PC-3 (cell line): ENCODE measurements at regions not wholly inside any gene's neighbourhood (a gene's known extent, or its start where the extent isn't known, plus 50 kb on each side); places are given as distances from the start of the nearest gene placed in this dataset.

Experiments
- ATAC-seq: fragments of 200-7000 bp; cut with Tn5 transposase; 2 replicates; pipeline ENCODE4 v1.9.1; 2020; ENCODE audit warnings: mild to moderate bottlenecking, moderate library complexity
- BruUV-seq: library from RNA; stranded (reverse); fragments of 400-500 nt; replicated peaks from 2 replicates; lab custom pipeline; 2021; lab: Mats Ljungman, UMichigan
- CTCF ChIA-PET: fragments of 300-600 bp; sonication (Branson Sonifier 250); formaldehyde crosslinking; loops from one replicate; lab custom pipeline; 2022; ENCODE audit warnings: antibody characterized with exemption; lab: Charles Lee
- POLR2A ChIA-PET: fragments of 300-600 bp; sonication (Branson Sonifier 250); formaldehyde crosslinking; loops from one replicate; lab custom pipeline; 2022; ENCODE audit warnings: antibody characterized with exemption; ENCODE audit not compliant: unreplicated experiment; lab: Charles Lee
- DNase-seq: peaks from one replicate; pipeline ENCODE4 v3.0.0-alpha.2; 2015
- H2AFZ ChIP-seq: fragments of 300-600 bp; sonication (generic); 2 replicates; pipeline ENCODE4 v1.6.0; 2016; ENCODE audit warnings: antibody characterized with exemption, low read length
- H3F3A ChIP-seq: fragments of 300-600 bp; sonication (generic); one replicate; pipeline ENCODE4 v1.6.0; 2017; ENCODE audit warnings: antibody characterized with exemption, low read length, control low read depth, mild to moderate bottlenecking; ENCODE audit not compliant: unreplicated experiment
- H3K27ac ChIP-seq: fragments of 300-600 bp; sonication (generic); 2 replicates; pipeline ENCODE4 v1.5.1; 2016; ENCODE audit warnings: mild to moderate bottlenecking, low read length
- H3K27me3 ChIP-seq: fragments of 300-600 bp; sonication (generic); 2 replicates; pipeline ENCODE4 v1.6.1; 2016; ENCODE audit warnings: low read length, mixed read lengths
- H3K36me3 ChIP-seq: fragments of 300-600 bp; sonication (generic); 2 replicates; pipeline ENCODE4 v1.6.1; 2016; ENCODE audit warnings: low read depth, mixed run types, low read length, mixed read lengths
- H3K4me1 ChIP-seq: fragments of 300-600 bp; sonication (generic); 2 replicates; pipeline ENCODE4 v1.5.1; 2016; ENCODE audit warnings: low read length; ENCODE audit not compliant: insufficient read depth
- H3K4me2 ChIP-seq: fragments of 300-600 bp; sonication (generic); 2 replicates; pipeline ENCODE4 v1.6.0; 2016; ENCODE audit warnings: low read length
- H3K4me3 ChIP-seq: fragments of 300-600 bp; sonication (generic); 2 replicates; pipeline ENCODE4 v1.5.1; 2016; ENCODE audit warnings: mild to moderate bottlenecking, low read length, mixed read lengths
- H3K79me2 ChIP-seq: fragments of 300-600 bp; sonication (generic); 2 replicates; pipeline ENCODE4 v1.6.1; 2017; ENCODE audit warnings: low read length, mixed read lengths
- H3K9ac ChIP-seq: fragments of 300-600 bp; sonication (generic); 2 replicates; pipeline ENCODE4 v1.6.0; 2016; ENCODE audit warnings: mild to moderate bottlenecking, low read length
- H3K9me2 ChIP-seq: fragments of 300-600 bp; sonication (generic); replicated peaks from 2 replicates; pipeline ENCODE4 v1.6.1; 2016; ENCODE audit warnings: mixed run types, low read length, mixed read lengths
- H3K9me3 ChIP-seq: fragments of 300-600 bp; sonication (generic); 2 replicates; pipeline ENCODE4 v1.6.1; 2016; ENCODE audit warnings: low read length, mixed read lengths
- H4K20me1 ChIP-seq: fragments of 300-600 bp; sonication (generic); 2 replicates; pipeline ENCODE4 v1.6.1; 2016; ENCODE audit warnings: low read length, mixed read lengths
- CTCF ChIP-seq: fragments of 300-600 bp; sonication (generic); conservative IDR thresholded peaks from 2 replicates; pipeline ENCODE4 v1.5.1; 2017; ENCODE audit warnings: antibody characterized with exemption, low read depth, mild to moderate bottlenecking, low read length
- EZH2 ChIP-seq: fragments of 300-600 bp; sonication (generic); IDR thresholded peaks from one replicate; pipeline ENCODE4 v1.6.1; 2017; ENCODE audit warnings: antibody characterized with exemption, mild to moderate bottlenecking, low read length; ENCODE audit not compliant: unreplicated experiment
- EZH2phosphoT487 ChIP-seq: fragments of 300-600 bp; sonication (generic); IDR thresholded peaks from 2 replicates; pipeline ENCODE4 v1.6.1; 2018; ENCODE audit warnings: mild to moderate bottlenecking, antibody characterized with exemption, low read length, borderline replicate concordance
- intact Hi-C: fragments of 100-400 bp; cut with micrococcal nuclease; formaldehyde crosslinking; loops from 2 replicates; pipeline ENCODE4 v1.9.0; 2023

- no peak overlapping the region for H3K9ac ChIP-seq
- H3K4me3 ChIP-seq, result no peak overlapping the region
- ChIA-PET POLR2A (no interaction called here), CTCF (no interaction called here)
- H3K9me2 ChIP-seq, result no peaks in the 10 kb centered on the region
- no TSS peak for BruUV-seq
- H3K4me2 ChIP-seq, result no peak overlapping the region
- TF ChIP-seq CTCF (no peak), EZH2 (no peak), EZH2phosphoT487 (no peak)
- no peaks in the 10 kb centered on the region for H3F3A ChIP-seq
- no peaks in the 10 kb centered on the region for H3K36me3 ChIP-seq
- no peaks in the 10 kb centered on the region for H4K20me1 ChIP-seq
- H2AFZ ChIP-seq, result no peak overlapping the region
- no peak overlapping the region for H3K27ac ChIP-seq
- H3K4me1 ChIP-seq, result no peaks in the 10 kb centered on the region
- H3K9me3 ChIP-seq, result no peaks in the 10 kb centered on the region
- DNase-seq, result no peak
- no peak for ATAC-seq
- intact Hi-C loops, result no loop called here
- no peaks in the 10 kb centered on the region for H3K27me3 ChIP-seq
- H3K79me2 ChIP-seq, result no peaks in the 10 kb centered on the region
Measured at GRCh38 chr10:22158426-22158825, 59.4 kb downstream of the EBLN1 start.

GRCh38 chr10:22156750-22157149 is 61.1 kb downstream of the EBLN1 start:
- no peak overlapping the region for H3K4me3 ChIP-seq
- H3K9ac ChIP-seq, result no peak overlapping the region
- no peaks in the 10 kb centered on the region for H3K79me2 ChIP-seq
- H3K27ac ChIP-seq, result no peak overlapping the region
- POLR2A ChIA-PET, result no interaction called here
- no peaks in the 10 kb centered on the region for H3K9me2 ChIP-seq
- no peak for ATAC-seq
- no peaks in the 10 kb centered on the region for H3K4me1 ChIP-seq
- H3K9me3 ChIP-seq, result no peaks in the 10 kb centered on the region
- H3K4me2 ChIP-seq, result no peak overlapping the region
- no TSS peak for BruUV-seq
- intact Hi-C loops, result no loop called here
- H2AFZ ChIP-seq, result no peak overlapping the region
- DNase-seq, result no peak
- no peaks in the 10 kb centered on the region for H3K27me3 ChIP-seq
- TF ChIP-seq CTCF, result no peak
- TF ChIP-seq EZH2phosphoT487, result no peak
- TF ChIP-seq EZH2, result no peak
- H3K36me3 ChIP-seq, result no peaks in the 10 kb centered on the region
- no peaks in the 10 kb centered on the region for H3F3A ChIP-seq
- CTCF ChIA-PET, result no interaction called here
- H4K20me1 ChIP-seq, result no peaks in the 10 kb centered on the region

- H3K9me2 ChIP-seq, result no peaks in the 10 kb centered on the region
- CTCF ChIA-PET, result no interaction called here
- POLR2A ChIA-PET, result no interaction called here
Measured at GRCh38 chr10:22152403-22152802, 65.4 kb downstream of the EBLN1 start.

More at GRCh38 chr10:22152403-22152802, 65.4 kb downstream of the EBLN1 start:
- Histone ChIP-seq H3K27ac (no peak overlapping the region), H3K27me3 (no peaks in the 10 kb centered on the region), H3K4me3 (no peak overlapping the region), H3K9ac (no peak overlapping the region), H3K9me3 (no peaks in the 10 kb centered on the region), H4K20me1 (no peaks in the 10 kb centered on the region), H3F3A (no peaks in the 10 kb centered on the region), H3K36me3 (no peaks in the 10 kb centered on the region), H3K4me2 (no peak overlapping the region), H3K79me2 (no peaks in the 10 kb centered on the region), H3K4me1 (no peaks in the 10 kb centered on the region), H2AFZ (no peak overlapping the region)
- DNase-seq (no peak), ATAC-seq (no peak)
- intact Hi-C loops, result no loop called here
- no TSS peak for BruUV-seq
- TF ChIP-seq EZH2 (no peak), CTCF (no peak), EZH2phosphoT487 (no peak)
